ENCODE measurements at regions not wholly inside any gene's neighbourhood (a gene's known extent, or its start where the extent isn't known, plus 50 kb on each side); places are given as distances from the start of the nearest gene placed in this dataset.

DNA sequence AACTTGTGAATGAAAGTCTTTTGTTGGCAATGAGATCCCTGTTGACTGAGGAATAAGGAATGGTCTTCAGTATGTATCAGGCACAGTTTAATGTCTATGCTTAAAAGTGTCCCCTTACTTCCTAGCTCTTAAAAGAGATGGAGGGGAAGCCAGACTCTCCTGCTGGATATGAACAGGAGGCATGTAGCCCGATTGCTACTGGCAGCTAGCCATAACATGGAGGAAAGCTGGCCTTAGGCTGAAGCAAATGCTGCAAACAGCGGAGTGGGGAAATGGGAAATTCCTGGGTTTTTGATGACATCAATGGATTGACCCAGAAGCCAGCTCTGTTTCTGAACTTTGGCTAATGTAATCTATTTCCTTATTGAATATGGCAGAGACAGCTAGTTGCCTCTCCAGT is 266.1 kb downstream of the SLC4A3 start:
- no peaks in the 10 kb centered on the region for H3K79me2 ChIP-seq (ENCODE audit: control insufficient read depth, insufficient read depth, low read length, unreplicated experiment)
- no peak overlapping the region for H3K27ac ChIP-seq (ENCODE audit: low read depth, low read length)
- no peak overlapping the region for H2AFZ ChIP-seq (ENCODE audit: low read length, unreplicated experiment)
- H3K4me3 ChIP-seq (ENCODE audit: low read depth, low read length), result no peak overlapping the region
- no peaks in the 10 kb centered on the region for H3K36me3 ChIP-seq (ENCODE audit: insufficient read depth, low read length)
- H3K4me1 ChIP-seq (ENCODE audit: control insufficient read depth, insufficient read depth, low read length, unreplicated experiment), result no peaks in the 10 kb centered on the region
- H3K27me3 ChIP-seq (ENCODE audit: insufficient read depth, low read length), result no peaks in the 10 kb centered on the region

DNA sequence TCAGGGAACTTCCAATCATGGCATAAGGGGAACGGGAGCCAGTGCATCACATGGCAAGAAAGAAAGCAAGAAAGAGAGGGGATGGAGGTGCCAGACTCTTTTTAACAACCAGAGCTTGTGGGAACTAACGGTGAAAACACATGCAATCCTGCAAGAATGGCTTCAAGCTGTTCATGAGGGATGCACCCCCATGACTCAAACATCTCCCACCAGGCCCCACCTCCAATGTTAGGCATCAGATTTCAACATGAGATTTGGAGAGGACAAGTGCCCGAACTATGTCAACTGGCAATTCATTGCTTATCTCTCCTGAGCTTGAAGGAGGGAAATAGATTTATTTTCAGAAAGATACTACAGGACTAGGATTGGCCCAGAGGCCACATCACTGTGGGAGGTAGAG is 270.0 kb downstream of the SLC4A3 start:
- no peak overlapping the region for H3K4me3 ChIP-seq (ENCODE audit: low read depth, low read length)
- no peaks in the 10 kb centered on the region for H3K27me3 ChIP-seq (ENCODE audit: insufficient read depth, low read length)
- H3K79me2 ChIP-seq (ENCODE audit: control insufficient read depth, insufficient read depth, low read length, unreplicated experiment), result no peaks in the 10 kb centered on the region
- no peaks in the 10 kb centered on the region for H3K36me3 ChIP-seq (ENCODE audit: insufficient read depth, low read length)
- H3K27ac ChIP-seq (ENCODE audit: low read depth, low read length), result no peak overlapping the region
- no peak overlapping the region for H2AFZ ChIP-seq (ENCODE audit: low read length, unreplicated experiment)
- no peaks in the 10 kb centered on the region for H3K4me1 ChIP-seq (ENCODE audit: control insufficient read depth, insufficient read depth, low read length, unreplicated experiment)

DNA sequence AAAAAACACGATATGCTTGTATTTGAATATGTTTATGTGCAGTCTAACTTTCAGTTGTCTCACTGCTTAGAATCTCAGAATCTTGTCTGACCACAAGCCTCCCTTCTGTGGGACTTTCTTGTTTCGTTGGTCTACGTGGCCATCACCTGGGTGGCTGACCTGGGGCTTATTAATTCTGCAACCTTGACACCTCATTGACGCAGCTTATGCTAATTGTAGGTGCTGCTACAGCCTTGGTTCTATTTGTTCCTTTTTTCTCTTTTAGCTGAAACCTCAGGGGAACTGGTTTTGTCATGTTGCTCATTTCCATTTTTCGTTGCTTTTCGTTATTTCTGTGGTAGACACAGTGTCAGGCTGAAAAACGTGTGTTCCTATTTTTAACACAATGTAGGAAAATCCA is 273.7 kb downstream of the SLC4A3 start:
- H3K27ac ChIP-seq (ENCODE audit: low read depth, low read length), result no peak overlapping the region
- H3K4me3 ChIP-seq (ENCODE audit: low read depth, low read length), result no peak overlapping the region
- H2AFZ ChIP-seq (ENCODE audit: low read length, unreplicated experiment), result no peak overlapping the region
- no peaks in the 10 kb centered on the region for H3K27me3 ChIP-seq (ENCODE audit: insufficient read depth, low read length)
- no peaks in the 10 kb centered on the region for H3K36me3 ChIP-seq (ENCODE audit: insufficient read depth, low read length)
- no peaks in the 10 kb centered on the region for H3K79me2 ChIP-seq (ENCODE audit: control insufficient read depth, insufficient read depth, low read length, unreplicated experiment)
- H3K4me1 ChIP-seq (ENCODE audit: control insufficient read depth, insufficient read depth, low read length, unreplicated experiment), result no peaks in the 10 kb centered on the region

DNA sequence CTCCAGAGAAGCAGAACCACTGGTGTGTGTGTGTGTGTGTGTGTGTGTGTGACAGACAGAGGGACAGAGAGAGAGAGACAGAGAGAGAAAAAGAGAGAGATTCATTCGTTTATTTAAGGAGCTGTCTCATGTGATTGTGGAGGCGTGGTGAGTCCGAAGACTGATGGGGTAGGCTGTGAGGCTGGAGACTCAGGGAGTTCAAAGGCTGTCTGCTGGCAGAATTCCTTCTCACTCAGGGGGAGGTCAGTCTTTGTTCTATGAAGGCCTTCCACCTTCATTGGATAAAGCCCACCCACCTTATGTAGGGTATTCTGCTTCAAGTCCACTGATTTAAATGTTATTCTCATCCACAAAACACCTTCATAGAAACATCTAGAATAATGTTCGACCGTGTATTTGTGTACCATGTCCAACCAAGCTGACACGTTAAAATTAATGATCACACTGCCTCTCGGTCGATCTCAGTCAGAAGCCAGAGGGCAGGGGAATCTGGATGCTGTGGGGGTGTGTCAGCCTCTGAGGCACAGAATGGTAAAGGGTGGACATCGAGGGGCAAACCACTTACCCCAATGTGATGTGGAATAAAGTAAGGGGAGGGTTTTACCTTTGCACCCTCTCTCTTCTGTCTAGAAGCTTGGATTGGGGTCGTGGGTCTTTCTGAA is 275.6 kb downstream of the SLC4A3 start:
- Histone ChIP-seq H3K36me3 (ENCODE audit: insufficient read depth, low read length) (no peaks in the 10 kb centered on the region), H3K4me3 (ENCODE audit: low read depth, low read length) (no peak overlapping the region), H3K27ac (ENCODE audit: low read depth, low read length) (no peak overlapping the region), H3K79me2 (ENCODE audit: control insufficient read depth, insufficient read depth, low read length, unreplicated experiment) (no peaks in the 10 kb centered on the region), H3K27me3 (ENCODE audit: insufficient read depth, low read length) (no peaks in the 10 kb centered on the region), H3K4me1 (ENCODE audit: control insufficient read depth, insufficient read depth, low read length, unreplicated experiment) (no peaks in the 10 kb centered on the region), H2AFZ (ENCODE audit: low read length, unreplicated experiment) (no peak overlapping the region)

DNA sequence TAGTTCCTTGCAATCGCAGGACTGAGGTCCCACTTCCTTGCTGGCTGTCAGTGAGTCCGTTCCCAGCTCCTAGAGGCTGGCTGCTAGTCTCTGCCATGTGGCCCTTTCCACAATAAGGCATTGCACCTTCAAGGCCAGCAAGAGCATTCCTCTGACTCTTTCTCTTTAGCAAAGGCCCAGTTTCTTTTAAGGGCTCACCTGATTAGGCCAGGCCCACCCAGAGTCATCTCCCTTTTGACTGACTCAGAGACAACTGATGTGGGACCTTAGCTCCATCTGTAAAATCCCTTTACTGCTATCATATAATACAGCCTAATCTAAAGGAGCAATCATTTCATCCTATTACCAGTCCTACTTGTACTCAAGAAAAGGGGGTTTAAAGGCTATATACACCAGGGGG is 278.2 kb downstream of the SLC4A3 start:
- Histone ChIP-seq H3K36me3 (ENCODE audit: insufficient read depth, low read length) (no peaks in the 10 kb centered on the region), H3K27ac (ENCODE audit: low read depth, low read length) (no peak overlapping the region), H3K4me1 (ENCODE audit: control insufficient read depth, insufficient read depth, low read length, unreplicated experiment) (no peaks in the 10 kb centered on the region), H3K79me2 (ENCODE audit: control insufficient read depth, insufficient read depth, low read length, unreplicated experiment) (no peaks in the 10 kb centered on the region), H3K27me3 (ENCODE audit: insufficient read depth, low read length) (no peaks in the 10 kb centered on the region), H2AFZ (ENCODE audit: low read length, unreplicated experiment) (no peak overlapping the region), H3K4me3 (ENCODE audit: low read depth, low read length) (no peak overlapping the region)

DNA sequence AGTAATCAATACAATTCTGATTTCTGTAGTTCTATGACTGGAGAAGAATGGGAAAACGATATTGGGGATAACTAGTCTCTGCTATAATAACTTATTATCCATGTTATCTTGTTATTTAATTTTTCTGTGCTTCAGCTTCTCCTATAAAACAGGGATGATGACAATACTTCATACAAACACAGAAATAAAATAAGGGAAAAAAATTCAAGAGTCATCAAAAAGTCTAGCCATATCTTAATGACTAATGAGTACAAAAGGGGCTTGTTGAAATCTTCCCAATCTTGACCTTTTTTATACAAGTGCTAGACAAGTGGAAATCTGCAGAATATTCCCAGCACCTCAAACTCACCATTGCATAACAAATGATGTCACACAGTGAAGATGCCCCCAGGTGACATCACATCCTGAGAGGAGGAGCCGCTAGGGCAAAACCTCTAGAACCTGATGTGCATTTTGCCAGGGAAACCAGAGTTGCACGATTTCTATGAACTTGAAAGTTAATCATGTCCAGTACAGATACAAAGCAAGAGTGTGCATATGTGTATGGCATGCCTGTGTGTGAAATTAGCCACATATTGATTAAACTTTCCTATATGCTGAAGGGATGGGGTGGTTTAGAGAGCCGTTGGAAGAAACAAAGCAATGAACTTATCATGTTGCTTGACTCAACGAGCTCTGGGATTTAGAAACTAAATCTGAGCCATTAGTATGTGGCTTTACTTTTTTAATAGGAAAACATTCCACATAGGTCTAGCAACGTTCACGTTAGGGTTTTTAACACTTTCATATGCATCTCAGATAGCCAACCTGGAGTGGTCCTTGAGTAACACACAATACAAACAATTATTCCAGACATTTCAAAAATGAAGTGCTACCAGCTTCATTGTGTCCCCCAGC is 278.9 kb downstream of the SLC4A3 start:
- Histone ChIP-seq H3K79me2 (ENCODE audit: control insufficient read depth, insufficient read depth, low read length, unreplicated experiment) (no peaks in the 10 kb centered on the region), H3K27ac (ENCODE audit: low read depth, low read length) (no peak overlapping the region), H2AFZ (ENCODE audit: low read length, unreplicated experiment) (no peak overlapping the region)

DNA sequence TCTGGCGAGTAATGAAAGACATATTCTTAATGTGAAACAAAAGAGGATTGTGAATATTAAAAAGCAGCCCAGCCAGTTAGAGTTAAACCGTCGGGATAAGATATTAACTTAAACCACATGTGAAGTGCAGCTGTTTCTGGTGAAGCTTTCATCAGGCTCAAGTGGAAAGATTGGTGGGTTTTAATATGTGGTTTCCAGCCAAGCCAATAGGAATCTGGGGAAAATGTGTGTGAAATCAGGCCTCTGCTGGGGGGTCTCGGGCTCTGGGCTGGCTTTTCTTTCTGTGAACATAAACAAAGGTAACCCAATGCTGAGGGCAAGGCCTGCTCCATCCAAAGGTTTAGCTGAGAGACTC is 279.6 kb downstream of the SLC4A3 start:
- H3K79me2 ChIP-seq (ENCODE audit: control insufficient read depth, insufficient read depth, low read length, unreplicated experiment), result no peaks in the 10 kb centered on the region
- H3K27ac ChIP-seq (ENCODE audit: low read depth, low read length), result no peak overlapping the region
- H3K27me3 ChIP-seq (ENCODE audit: insufficient read depth, low read length), result no peaks in the 10 kb centered on the region
- no peaks in the 10 kb centered on the region for H3K4me1 ChIP-seq (ENCODE audit: control insufficient read depth, insufficient read depth, low read length, unreplicated experiment)
- no peak overlapping the region for H2AFZ ChIP-seq (ENCODE audit: low read length, unreplicated experiment)
- H3K36me3 ChIP-seq (ENCODE audit: insufficient read depth, low read length), result no peaks in the 10 kb centered on the region
- H3K4me3 ChIP-seq (ENCODE audit: low read depth, low read length), result no peak overlapping the region

More for the DNA sequence above, 278.9 kb downstream of the SLC4A3 start:
- Histone ChIP-seq H3K4me1 (ENCODE audit: control insufficient read depth, insufficient read depth, low read length, unreplicated experiment) (no peaks in the 10 kb centered on the region), H3K4me3 (ENCODE audit: low read depth, low read length) (no peak overlapping the region), H3K27me3 (ENCODE audit: insufficient read depth, low read length) (no peaks in the 10 kb centered on the region), H3K36me3 (ENCODE audit: insufficient read depth, low read length) (no peaks in the 10 kb centered on the region)

DNA sequence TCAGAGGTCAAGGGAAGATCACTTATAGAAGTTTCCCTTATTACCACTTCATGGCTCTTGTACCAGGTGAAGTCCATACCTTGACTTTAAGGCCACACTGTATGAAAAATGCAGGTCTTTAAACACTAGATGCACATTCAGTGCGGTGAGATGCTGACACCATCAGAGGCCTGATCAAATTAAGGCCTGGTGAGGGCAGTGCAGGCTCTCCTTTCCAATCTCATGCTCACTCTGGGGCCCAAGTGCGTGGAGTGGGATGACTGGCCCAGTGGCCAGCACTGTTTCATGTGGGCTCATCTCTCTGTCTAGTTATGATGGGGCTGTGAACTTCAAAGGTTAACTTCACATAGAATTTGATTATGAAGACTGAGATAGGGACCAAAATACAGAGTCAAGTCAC is 281.1 kb downstream of the SLC4A3 start:
- no peak overlapping the region for H3K4me3 ChIP-seq (ENCODE audit: low read depth, low read length)
- no peaks in the 10 kb centered on the region for H3K4me1 ChIP-seq (ENCODE audit: control insufficient read depth, insufficient read depth, low read length, unreplicated experiment)
- no peaks in the 10 kb centered on the region for H3K36me3 ChIP-seq (ENCODE audit: insufficient read depth, low read length)
- no peak overlapping the region for H3K27ac ChIP-seq (ENCODE audit: low read depth, low read length)
- H3K79me2 ChIP-seq (ENCODE audit: control insufficient read depth, insufficient read depth, low read length, unreplicated experiment), result no peaks in the 10 kb centered on the region
- H3K27me3 ChIP-seq (ENCODE audit: insufficient read depth, low read length), result no peaks in the 10 kb centered on the region
- H2AFZ ChIP-seq (ENCODE audit: low read length, unreplicated experiment), result no peak overlapping the region

DNA sequence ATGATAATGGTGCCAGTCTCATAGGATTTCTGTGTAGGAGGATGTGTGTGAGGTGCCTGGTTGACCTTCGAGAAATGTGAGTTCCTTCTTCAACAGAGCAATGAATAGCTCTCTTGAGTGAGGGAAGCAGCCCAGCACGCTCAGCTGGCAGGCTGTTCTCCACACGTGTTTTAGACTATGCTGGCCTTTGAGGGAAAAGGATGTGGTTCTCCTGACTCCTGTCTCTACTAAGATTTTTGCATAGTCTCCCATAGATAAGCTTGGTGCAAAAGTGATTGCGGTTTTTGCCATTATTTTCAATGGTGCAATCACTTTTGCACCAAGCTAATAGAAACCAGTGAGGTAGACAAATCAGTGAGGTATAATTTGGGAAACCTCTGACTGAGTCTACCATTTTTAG is 284.1 kb downstream of the SLC4A3 start:
- Histone ChIP-seq H3K79me2 (ENCODE audit: control insufficient read depth, insufficient read depth, low read length, unreplicated experiment) (no peaks in the 10 kb centered on the region), H3K4me1 (ENCODE audit: control insufficient read depth, insufficient read depth, low read length, unreplicated experiment) (no peaks in the 10 kb centered on the region), H3K4me3 (ENCODE audit: low read depth, low read length) (no peak overlapping the region), H3K36me3 (ENCODE audit: insufficient read depth, low read length) (no peaks in the 10 kb centered on the region), H2AFZ (ENCODE audit: low read length, unreplicated experiment) (no peak overlapping the region), H3K27me3 (ENCODE audit: insufficient read depth, low read length) (no peaks in the 10 kb centered on the region), H3K27ac (ENCODE audit: low read depth, low read length) (no peak overlapping the region)

DNA sequence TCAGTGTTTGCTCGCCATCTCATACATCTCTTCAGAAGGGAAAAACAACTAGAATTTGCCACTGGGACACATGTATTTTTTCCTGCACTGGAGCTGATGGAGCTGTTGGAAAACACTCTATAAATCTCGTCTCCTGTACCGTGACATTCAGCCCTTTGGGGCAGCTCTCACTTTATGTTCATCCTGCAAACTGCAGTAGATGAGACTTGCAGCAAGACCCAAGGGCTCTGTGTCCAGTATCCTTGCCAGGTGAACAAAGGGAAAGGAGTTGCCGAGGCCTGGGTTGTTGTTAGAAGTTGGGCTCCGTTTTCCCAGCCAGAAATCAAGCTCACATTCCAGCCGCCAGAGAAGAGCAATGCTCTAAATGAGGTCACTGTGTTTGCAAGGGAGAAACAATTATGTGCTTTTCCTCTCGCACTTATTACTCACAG is 285.1 kb downstream of the SLC4A3 start:
- Histone ChIP-seq H3K27me3 (ENCODE audit: insufficient read depth, low read length) (no peaks in the 10 kb centered on the region; the same call in 1 of the 2 replicates), H2AFZ (ENCODE audit: low read length, unreplicated experiment) (no peak overlapping the region), H3K79me2 (ENCODE audit: control insufficient read depth, insufficient read depth, low read length, unreplicated experiment) (no peaks in the 10 kb centered on the region), H3K4me3 (ENCODE audit: low read depth, low read length) (no peak overlapping the region), H3K36me3 (ENCODE audit: insufficient read depth, low read length) (no peaks in the 10 kb centered on the region), H3K27ac (ENCODE audit: low read depth, low read length) (no peak overlapping the region), H3K4me1 (ENCODE audit: control insufficient read depth, insufficient read depth, low read length, unreplicated experiment) (no peaks in the 10 kb centered on the region)

DNA sequence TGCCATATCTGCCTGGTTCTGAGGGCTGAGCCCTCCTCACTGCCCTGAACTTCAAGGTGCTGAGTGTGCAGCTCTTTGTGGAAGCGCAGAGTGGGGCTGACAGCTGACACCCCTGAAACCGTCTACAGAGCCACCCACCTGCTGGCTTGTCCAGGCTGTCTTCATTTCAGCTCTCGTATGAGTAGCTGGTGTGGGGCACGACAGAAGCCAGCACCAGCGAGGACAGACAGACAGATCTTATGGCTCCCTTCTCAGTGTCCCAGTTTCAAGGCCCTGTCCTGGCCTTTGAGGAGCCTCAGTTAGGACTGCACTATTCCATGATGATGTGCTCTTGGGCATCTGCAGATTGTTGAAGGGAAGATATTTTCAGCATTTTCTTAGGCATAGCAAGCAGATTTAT is 287.1 kb downstream of the SLC4A3 start:
- Histone ChIP-seq H3K27me3 (ENCODE audit: insufficient read depth, low read length) (no peaks in the 10 kb centered on the region; the same call in 1 of the 2 replicates), H2AFZ (ENCODE audit: low read length, unreplicated experiment) (no peak overlapping the region), H3K36me3 (ENCODE audit: insufficient read depth, low read length) (no peaks in the 10 kb centered on the region), H3K79me2 (ENCODE audit: control insufficient read depth, insufficient read depth, low read length, unreplicated experiment) (no peaks in the 10 kb centered on the region), H3K4me1 (ENCODE audit: control insufficient read depth, insufficient read depth, low read length, unreplicated experiment) (no peaks in the 10 kb centered on the region), H3K27ac (ENCODE audit: low read depth, low read length) (no peak overlapping the region), H3K4me3 (ENCODE audit: low read depth, low read length) (no peak overlapping the region)
